ENCODE measurements at regions not wholly inside any gene's neighbourhood (a gene's known extent, or its start where the extent isn't known, plus 50 kb on each side); places are given as distances from the start of the nearest gene placed in this dataset.
"Not testable (repeated sequence)": the region's sequence is repeated elsewhere in the genome, so short reads cannot be mapped to it uniquely, and the experiment has no call there.

DNA sequence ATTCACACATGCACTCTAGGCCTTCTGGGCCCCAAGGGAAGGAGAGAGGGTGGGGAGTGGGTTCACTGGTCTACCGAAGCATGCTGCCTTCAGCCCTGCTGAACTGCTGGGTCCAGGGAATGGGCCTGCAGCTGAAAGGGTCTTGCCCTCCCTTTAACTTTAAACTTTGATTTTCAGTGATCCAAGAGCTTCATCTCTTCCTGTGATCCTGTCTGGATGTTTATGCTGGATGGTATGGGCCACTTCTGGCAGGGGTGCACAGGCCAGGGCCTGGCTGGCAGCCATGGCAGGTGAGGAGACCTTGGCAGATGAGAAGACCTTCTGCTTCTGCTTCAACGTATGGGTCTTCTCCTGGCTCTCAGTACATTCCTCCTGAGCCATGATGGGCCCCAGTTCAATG, 156.7 kb downstream of the KCNJ18 start:
- TF ChIP-seq, protein P1, sequence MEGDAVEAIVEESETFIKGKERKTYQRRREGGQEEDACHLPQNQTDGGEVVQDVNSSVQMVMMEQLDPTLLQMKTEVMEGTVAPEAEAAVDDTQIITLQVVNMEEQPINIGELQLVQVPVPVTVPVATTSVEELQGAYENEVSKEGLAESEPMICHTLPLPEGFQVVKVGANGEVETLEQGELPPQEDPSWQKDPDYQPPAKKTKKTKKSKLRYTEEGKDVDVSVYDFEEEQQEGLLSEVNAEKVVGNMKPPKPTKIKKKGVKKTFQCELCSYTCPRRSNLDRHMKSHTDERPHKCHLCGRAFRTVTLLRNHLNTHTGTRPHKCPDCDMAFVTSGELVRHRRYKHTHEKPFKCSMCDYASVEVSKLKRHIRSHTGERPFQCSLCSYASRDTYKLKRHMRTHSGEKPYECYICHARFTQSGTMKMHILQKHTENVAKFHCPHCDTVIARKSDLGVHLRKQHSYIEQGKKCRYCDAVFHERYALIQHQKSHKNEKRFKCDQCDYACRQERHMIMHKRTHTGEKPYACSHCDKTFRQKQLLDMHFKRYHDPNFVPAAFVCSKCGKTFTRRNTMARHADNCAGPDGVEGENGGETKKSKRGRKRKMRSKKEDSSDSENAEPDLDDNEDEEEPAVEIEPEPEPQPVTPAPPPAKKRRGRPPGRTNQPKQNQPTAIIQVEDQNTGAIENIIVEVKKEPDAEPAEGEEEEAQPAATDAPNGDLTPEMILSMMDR (IDR thresholded peaks at IDR 0.05) = not testable (repeated sequence)
- TF ChIP-seq POLR2A (IDR thresholded peaks at IDR 0.05) = not testable (repeated sequence)

Measured in lower leg skin (tissue), 3 donors.